GM12874 (cell line): ENCODE measurements at regions not wholly inside any gene's neighbourhood (a gene's known extent, or its start where the extent isn't known, plus 50 kb on each side); places are given as distances from the start of the nearest gene placed in this dataset.

Experiments used
- TF ChIP-seq, protein P1 (sequence below): IDR thresholded peaks from 2 replicates; pipeline ENCODE4 v1.5.1; 2011; ENCODE audit warnings: low read depth, mild to moderate bottlenecking, control low read depth, low read length, moderate library complexity; ENCODE audit not compliant: insufficient read depth

- TF ChIP-seq, protein P1, sequence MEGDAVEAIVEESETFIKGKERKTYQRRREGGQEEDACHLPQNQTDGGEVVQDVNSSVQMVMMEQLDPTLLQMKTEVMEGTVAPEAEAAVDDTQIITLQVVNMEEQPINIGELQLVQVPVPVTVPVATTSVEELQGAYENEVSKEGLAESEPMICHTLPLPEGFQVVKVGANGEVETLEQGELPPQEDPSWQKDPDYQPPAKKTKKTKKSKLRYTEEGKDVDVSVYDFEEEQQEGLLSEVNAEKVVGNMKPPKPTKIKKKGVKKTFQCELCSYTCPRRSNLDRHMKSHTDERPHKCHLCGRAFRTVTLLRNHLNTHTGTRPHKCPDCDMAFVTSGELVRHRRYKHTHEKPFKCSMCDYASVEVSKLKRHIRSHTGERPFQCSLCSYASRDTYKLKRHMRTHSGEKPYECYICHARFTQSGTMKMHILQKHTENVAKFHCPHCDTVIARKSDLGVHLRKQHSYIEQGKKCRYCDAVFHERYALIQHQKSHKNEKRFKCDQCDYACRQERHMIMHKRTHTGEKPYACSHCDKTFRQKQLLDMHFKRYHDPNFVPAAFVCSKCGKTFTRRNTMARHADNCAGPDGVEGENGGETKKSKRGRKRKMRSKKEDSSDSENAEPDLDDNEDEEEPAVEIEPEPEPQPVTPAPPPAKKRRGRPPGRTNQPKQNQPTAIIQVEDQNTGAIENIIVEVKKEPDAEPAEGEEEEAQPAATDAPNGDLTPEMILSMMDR: no peak
Observed at GRCh38 chr2:108118996-108119395, 120.8 kb upstream of the SULT1C3 start.

GRCh38 chr2:108119492-108119891, 120.3 kb upstream of the SULT1C3 start:
- TF ChIP-seq, protein P1: no peak

- TF ChIP-seq, protein P1: no peak
Observed at GRCh38 chr2:108124736-108125495, 114.9 kb upstream of the SULT1C3 start.

DNA sequence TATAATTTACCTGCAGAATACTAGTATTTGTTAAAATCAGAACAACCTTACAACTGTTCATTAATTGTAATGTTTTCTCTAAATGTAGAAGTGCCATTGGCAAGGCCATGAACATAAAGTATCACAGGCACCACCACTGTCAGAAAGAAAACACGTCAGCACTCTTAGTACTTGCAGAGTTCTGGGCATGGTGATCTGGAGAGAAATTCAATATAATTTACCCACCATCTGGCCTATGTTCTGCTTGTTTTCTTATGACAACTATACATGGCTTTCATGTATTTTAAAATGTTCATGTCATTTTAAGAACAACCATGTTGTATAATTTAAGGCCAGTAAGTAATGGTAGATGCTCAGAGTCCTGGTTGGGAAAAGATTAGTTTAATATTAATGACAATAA, 114.2 kb upstream of the SULT1C3 start:
- TF ChIP-seq, protein P1: no peak

DNA sequence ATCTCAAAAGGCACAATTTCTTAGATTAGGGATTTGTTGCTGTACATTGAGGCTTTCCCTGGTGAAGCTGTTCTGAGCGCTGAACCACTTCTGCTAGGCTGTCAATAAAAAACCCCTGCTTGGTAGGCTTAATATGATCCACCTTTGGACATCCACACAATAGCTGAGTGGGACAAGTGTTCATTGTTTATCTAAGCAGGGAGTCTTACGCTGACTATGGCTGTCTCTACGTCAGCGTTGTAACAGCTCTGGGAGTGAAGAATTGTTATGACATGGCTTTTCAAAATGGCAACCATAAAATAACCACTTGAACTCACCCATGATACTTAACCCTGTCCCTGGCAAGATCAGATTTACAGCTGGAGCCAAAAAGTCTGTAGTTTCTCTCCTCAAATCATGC, 111.5 kb upstream of the SULT1C3 start:
- TF ChIP-seq, protein P1: no peak

DNA sequence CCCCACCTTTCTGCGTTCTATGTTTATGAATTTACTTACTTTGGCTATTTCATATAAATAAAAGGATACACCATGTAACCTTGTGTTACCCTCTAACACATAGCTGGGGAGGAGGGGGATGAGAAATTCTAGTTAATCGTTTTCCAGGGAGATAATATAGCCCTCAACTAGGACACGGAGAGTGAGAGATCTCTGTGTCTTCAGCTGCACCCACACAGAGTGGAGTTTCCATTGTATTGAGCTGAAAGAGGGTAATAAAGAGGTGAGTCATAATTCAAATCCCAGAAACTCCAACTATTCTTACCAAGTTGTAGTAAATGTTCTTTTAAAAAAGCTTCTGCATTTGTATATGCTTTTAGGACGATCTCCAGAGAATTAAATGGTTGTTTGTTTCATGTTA, 110.1 kb upstream of the SULT1C3 start:
- TF ChIP-seq, protein P1: no peak

- TF ChIP-seq, protein P1: no peak
Observed at GRCh38 chr2:108133457-108133856, 106.3 kb upstream of the SULT1C3 start.
